ENCODE measurements at regions not wholly inside any gene's neighbourhood (a gene's known extent, or its start where the extent isn't known, plus 50 kb on each side); places are given as distances from the start of the nearest gene placed in this dataset.

DNA sequence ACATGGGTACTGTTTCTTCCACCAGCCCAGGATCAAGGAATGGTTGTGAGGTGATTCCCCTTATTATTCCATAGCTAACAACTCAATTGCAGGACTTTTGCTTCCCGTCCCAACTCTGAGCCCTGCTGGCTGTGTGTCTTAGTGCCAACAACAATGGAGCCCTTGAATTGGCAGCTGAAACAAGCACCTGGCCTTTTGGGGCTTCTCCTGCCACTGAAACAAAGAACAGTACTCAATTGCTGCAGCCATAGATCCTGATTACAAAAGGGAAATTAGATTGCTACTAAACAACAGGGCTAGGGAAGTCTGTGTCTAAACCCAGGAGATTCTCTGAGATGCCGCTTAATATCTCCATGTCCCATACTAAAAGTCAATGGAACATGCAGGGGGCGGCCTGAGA, 61.3 kb upstream of the CARMIL1 start:
- ChIA-PET POLR2A (no interaction called here), CTCF (interaction anchor here (1.1 to 1.2 kb wide), 3 partner anchors 135 to 341 kb away, joined by 3 to 4 read pairs (median 4); no protein-coding TSS in a partner anchor)
- Histone ChIP-seq H3K4me1 (ENCODE audit: control insufficient read depth in 2 of 2, insufficient read depth in 2 of 2, low read length in 2 of 2) (no peaks in the 10 kb centered on the region), H4K20me1 (ENCODE audit: control insufficient read depth, insufficient read depth, low read length, poor library complexity, severe bottlenecking) (no peaks in the 10 kb centered on the region), H3K9ac (ENCODE audit: low read length) (no peak overlapping the region), H3K4me3 (ENCODE audit: control extremely low read depth in 1 of 5, extremely low read depth in 1 of 5, insufficient read depth in 1 of 5, low read depth in 2 of 5, low read length in 4 of 5) (no peak overlapping the region), H3K4me2 (replicated peaks; ENCODE audit: low read depth, low read length, poor library complexity, severe bottlenecking) (no peak overlapping the region), H3K79me2 (ENCODE audit: control insufficient read depth, insufficient read depth, low read length) (no peaks in the 10 kb centered on the region), H3K27ac (ENCODE audit: low read length in 2 of 2) (no peak overlapping the region), H3K9me3 (ENCODE audit: control extremely low read depth in 1 of 3, control insufficient read depth in 2 of 3, insufficient read depth in 1 of 3, low read length in 2 of 3) (no peaks in the 10 kb centered on the region), H2AFZ (ENCODE audit: insufficient read depth, low read depth, low read length, poor library complexity, severe bottlenecking) (no peak overlapping the region), H3K27me3 (replicated peaks in 1 of 4; ENCODE audit: control extremely low read depth in 1 of 4, control insufficient read depth in 3 of 4, insufficient read depth in 4 of 4, low read length in 3 of 4) (no peaks in the 10 kb centered on the region), H3K36me3 (replicated peaks in 1 of 2; ENCODE audit: control extremely low read depth in 1 of 2, control insufficient read depth in 1 of 2, extremely low read depth in 1 of 2, insufficient read depth in 2 of 2, low read length in 1 of 2) (no peaks in the 10 kb centered on the region)
- Mint-ChIP-seq H3K9me3 (ENCODE audit: insufficient read depth) (peaks cover 2% of the 10 kb centered on the region), H3K27me3 (no peaks in the 10 kb centered on the region), H3K27ac (no peak overlapping the region), H3K4me1 (no peaks in the 10 kb centered on the region), H3K4me3 (no peak overlapping the region)
- TF ChIP-seq, protein P1, sequence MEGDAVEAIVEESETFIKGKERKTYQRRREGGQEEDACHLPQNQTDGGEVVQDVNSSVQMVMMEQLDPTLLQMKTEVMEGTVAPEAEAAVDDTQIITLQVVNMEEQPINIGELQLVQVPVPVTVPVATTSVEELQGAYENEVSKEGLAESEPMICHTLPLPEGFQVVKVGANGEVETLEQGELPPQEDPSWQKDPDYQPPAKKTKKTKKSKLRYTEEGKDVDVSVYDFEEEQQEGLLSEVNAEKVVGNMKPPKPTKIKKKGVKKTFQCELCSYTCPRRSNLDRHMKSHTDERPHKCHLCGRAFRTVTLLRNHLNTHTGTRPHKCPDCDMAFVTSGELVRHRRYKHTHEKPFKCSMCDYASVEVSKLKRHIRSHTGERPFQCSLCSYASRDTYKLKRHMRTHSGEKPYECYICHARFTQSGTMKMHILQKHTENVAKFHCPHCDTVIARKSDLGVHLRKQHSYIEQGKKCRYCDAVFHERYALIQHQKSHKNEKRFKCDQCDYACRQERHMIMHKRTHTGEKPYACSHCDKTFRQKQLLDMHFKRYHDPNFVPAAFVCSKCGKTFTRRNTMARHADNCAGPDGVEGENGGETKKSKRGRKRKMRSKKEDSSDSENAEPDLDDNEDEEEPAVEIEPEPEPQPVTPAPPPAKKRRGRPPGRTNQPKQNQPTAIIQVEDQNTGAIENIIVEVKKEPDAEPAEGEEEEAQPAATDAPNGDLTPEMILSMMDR (IDR thresholded peaks at IDR 0.05), result no peak
- TF ChIP-seq EZH2 (IDR thresholded peaks at IDR 0.05; ENCODE audit: borderline replicate concordance, insufficient read depth, low read depth, low read length, poor library complexity, severe bottlenecking), result no peak
- intact Hi-C loops (cut with micrococcal nuclease), result no loop called here
- no peak for ATAC-seq (ENCODE audit: low read depth)
- no peak for DNase-seq
- WGBS (ENCODE audit: insufficient coverage), result 96% methylated on average over 3 of the region's 3 CpGs

DNA sequence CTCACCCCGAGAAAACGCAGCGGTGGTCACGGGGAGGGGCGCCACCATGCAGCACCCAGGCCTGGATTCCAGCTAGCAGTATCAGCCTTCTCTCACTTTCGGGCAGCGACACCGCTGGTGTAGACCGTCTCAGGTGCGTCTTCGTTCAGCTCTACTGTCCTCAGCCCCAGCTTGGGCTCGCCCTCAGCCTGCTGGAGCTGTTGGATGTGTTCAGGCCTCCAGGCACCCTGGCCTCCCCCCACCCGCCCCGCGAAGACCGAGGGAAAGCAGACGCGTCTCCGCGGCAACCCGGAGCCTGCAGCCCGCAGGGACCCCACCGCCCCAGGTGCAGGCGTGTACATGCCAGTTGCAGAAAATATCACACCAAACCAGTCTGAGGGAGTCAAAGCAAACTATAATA, 60.8 kb upstream of the CARMIL1 start:
- TF ChIP-seq, protein P1 (IDR thresholded peaks at IDR 0.05), result no peak
- no peak for TF ChIP-seq EZH2 (IDR thresholded peaks at IDR 0.05; ENCODE audit: borderline replicate concordance, insufficient read depth, low read depth, low read length, poor library complexity, severe bottlenecking)
- Histone ChIP-seq H3K9ac (ENCODE audit: low read length) (no peak overlapping the region), H3K4me3 (ENCODE audit: control extremely low read depth in 1 of 5, extremely low read depth in 1 of 5, insufficient read depth in 1 of 5, low read depth in 2 of 5, low read length in 4 of 5) (no peak overlapping the region), H3K4me2 (replicated peaks; ENCODE audit: low read depth, low read length, poor library complexity, severe bottlenecking) (no peak overlapping the region), H3K9me3 (ENCODE audit: control extremely low read depth in 1 of 3, control insufficient read depth in 2 of 3, insufficient read depth in 1 of 3, low read length in 2 of 3) (no peaks in the 10 kb centered on the region), H3K27ac (ENCODE audit: low read length in 2 of 2) (no peak overlapping the region), H3K36me3 (replicated peaks in 1 of 2; ENCODE audit: control extremely low read depth in 1 of 2, control insufficient read depth in 1 of 2, extremely low read depth in 1 of 2, insufficient read depth in 2 of 2, low read length in 1 of 2) (no peaks in the 10 kb centered on the region), H4K20me1 (ENCODE audit: control insufficient read depth, insufficient read depth, low read length, poor library complexity, severe bottlenecking) (no peaks in the 10 kb centered on the region), H2AFZ (ENCODE audit: insufficient read depth, low read depth, low read length, poor library complexity, severe bottlenecking) (no peak overlapping the region), H3K4me1 (ENCODE audit: control insufficient read depth in 2 of 2, insufficient read depth in 2 of 2, low read length in 2 of 2) (no peaks in the 10 kb centered on the region), H3K79me2 (ENCODE audit: control insufficient read depth, insufficient read depth, low read length) (no peaks in the 10 kb centered on the region), H3K27me3 (replicated peaks in 1 of 4; ENCODE audit: control extremely low read depth in 1 of 4, control insufficient read depth in 3 of 4, insufficient read depth in 4 of 4, low read length in 3 of 4) (no peaks in the 10 kb centered on the region)
- no peaks in the 10 kb centered on the region for H3K27me3 Mint-ChIP-seq
- no peaks in the 10 kb centered on the region for H3K4me1 Mint-ChIP-seq
- no peaks in the 10 kb centered on the region for H3K9me3 Mint-ChIP-seq (ENCODE audit: insufficient read depth)
- CTCF ChIA-PET, result interaction anchor here (1.1 to 1.2 kb wide), 2 partner anchors 338 to 340 kb away, joined by 4 read pairs; no protein-coding TSS in a partner anchor
- H3K4me3 Mint-ChIP-seq, result no peak overlapping the region
- DNase-seq (no peak), ATAC-seq (ENCODE audit: low read depth) (no peak)
- 93% methylated on average over 24 of the region's 24 CpGs for WGBS (ENCODE audit: insufficient coverage)
- H3K27ac Mint-ChIP-seq, result no peak overlapping the region
- intact Hi-C loops (cut with micrococcal nuclease), result no loop called here
- POLR2A ChIA-PET, result no interaction called here
